H1 (cell line): ENCODE measurements at regions not wholly inside any gene's neighbourhood (a gene's known extent, or its start where the extent isn't known, plus 50 kb on each side); places are given as distances from the start of the nearest gene placed in this dataset.

Source experiments
- ASH2L ChIP-seq: fragments of 200-600, 300-600 bp; sonication (generic); IDR thresholded peaks from one replicate; pipeline ENCODE4 v1.7.1; 2017; ENCODE audit warnings: low read length
- BRCA1 ChIP-seq: IDR thresholded peaks from 2 replicates; pipeline ENCODE4 v1.6.1; 2012; ENCODE audit warnings: low read depth, low read length, improper control_type of control experiment
- EZH2 ChIP-seq: fragments of 200-600 bp; sonication (generic); IDR thresholded peaks from 2 replicates; pipeline ENCODE4 v1.7.1; 2012; ENCODE audit warnings: low read depth, mild to moderate bottlenecking, moderate library complexity, low read length, inconsistent platforms; ENCODE audit not compliant: severe bottlenecking
- FOSL1 ChIP-seq: IDR thresholded peaks from 2 replicates; pipeline ENCODE4 v1.6.1; 2011; ENCODE audit warnings: mild to moderate bottlenecking, low read depth, low read length, moderate library complexity; ENCODE audit not compliant: insufficient read depth
- HDAC2 ChIP-seq, 2 experiments: fragments of 300-600 bp in 1 of 2; sonication (generic) in 1 of 2; IDR thresholded peaks; 2 replicates each; pipeline ENCODE4 v1.6.1; 2011 to 2012; ENCODE audit warnings: low read depth in 2 of 2, low read length in 2 of 2, mild to moderate bottlenecking in 2 of 2, moderate library complexity in 2 of 2, borderline replicate concordance in 1 of 2, inconsistent platforms in 1 of 2
- JUND ChIP-seq: IDR thresholded peaks from 2 replicates; pipeline ENCODE4 v1.6.1; 2011; ENCODE audit warnings: mild to moderate bottlenecking, improper control_type of control experiment, low read length
- RAD21 ChIP-seq, 2 experiments: IDR thresholded peaks in 1 of 2; conservative IDR thresholded peaks in 1 of 2; 2 replicates each; pipeline ENCODE4 v1.6.1; 2011; ENCODE audit warnings: low read depth in 2 of 2, low read length in 2 of 2, improper control_type of control experiment in 1 of 2, inconsistent platforms in 1 of 2, mild to moderate bottlenecking in 1 of 2, moderate library complexity in 1 of 2
- RFX5 ChIP-seq: IDR thresholded peaks from 2 replicates; pipeline ENCODE4 v1.6.1; 2011; ENCODE audit warnings: low read depth, low read length, improper control_type of control experiment, borderline replicate concordance
- SP1 ChIP-seq: IDR thresholded peaks from 2 replicates; pipeline ENCODE4 v1.6.1; 2011; ENCODE audit warnings: low read depth, low read length
- TCF12 ChIP-seq: IDR thresholded peaks from 2 replicates; pipeline ENCODE4 v1.6.1; 2011; ENCODE audit warnings: low read depth, mild to moderate bottlenecking, low read length
- TF ChIP-seq, protein P1 (sequence below): IDR thresholded peaks from 2 replicates; pipeline ENCODE4 v1.6.1; 2011; ENCODE audit warnings: low read length, improper control_type of control experiment
- TF ChIP-seq, protein P2 (sequence below), 3 experiments: IDR thresholded peaks; 1 replicate in 2 of 3; 2 replicates in 1 of 3; pipeline versions ENCODE4 v1.5.1 to v1.6.1; 2011; ENCODE audit warnings: low read length in 3 of 3, mild to moderate bottlenecking in 3 of 3, inconsistent platforms in 2 of 3, low read depth in 1 of 3, moderate library complexity in 1 of 3; ENCODE audit not compliant: insufficient read depth in 1 of 3; ENCODE audit errors: control extremely low read depth in 1 of 3
- TF ChIP-seq, protein P3 (sequence below): IDR thresholded peaks from 2 replicates; pipeline ENCODE4 v1.6.1; 2012; ENCODE audit warnings: inconsistent platforms

DNA sequence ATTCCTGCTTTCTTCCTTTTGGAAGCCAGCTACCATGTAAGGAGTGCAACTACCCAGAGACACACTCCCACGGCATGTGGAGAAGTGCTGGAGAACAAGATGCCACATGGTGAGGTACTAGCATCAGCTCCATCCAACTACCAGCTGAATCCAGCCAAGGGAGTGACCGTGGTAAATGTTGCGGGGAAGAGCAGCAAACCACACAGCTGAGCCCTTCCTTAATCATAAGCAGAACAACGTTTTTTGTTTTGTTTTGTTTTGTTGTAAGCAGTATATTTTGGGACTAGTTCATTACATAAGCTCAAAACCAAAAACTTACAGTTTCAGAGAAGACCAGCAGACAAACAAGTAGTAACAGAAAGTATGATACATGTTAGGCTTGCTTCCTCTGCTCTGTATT lies 212.6 kb upstream of the ATP10A start:
- TF ChIP-seq, protein P1, sequence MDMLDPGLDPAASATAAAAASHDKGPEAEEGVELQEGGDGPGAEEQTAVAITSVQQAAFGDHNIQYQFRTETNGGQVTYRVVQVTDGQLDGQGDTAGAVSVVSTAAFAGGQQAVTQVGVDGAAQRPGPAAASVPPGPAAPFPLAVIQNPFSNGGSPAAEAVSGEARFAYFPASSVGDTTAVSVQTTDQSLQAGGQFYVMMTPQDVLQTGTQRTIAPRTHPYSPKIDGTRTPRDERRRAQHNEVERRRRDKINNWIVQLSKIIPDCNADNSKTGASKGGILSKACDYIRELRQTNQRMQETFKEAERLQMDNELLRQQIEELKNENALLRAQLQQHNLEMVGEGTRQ = no peak
- TF ChIP-seq EZH2 = no peak
- TF ChIP-seq, protein P2, sequence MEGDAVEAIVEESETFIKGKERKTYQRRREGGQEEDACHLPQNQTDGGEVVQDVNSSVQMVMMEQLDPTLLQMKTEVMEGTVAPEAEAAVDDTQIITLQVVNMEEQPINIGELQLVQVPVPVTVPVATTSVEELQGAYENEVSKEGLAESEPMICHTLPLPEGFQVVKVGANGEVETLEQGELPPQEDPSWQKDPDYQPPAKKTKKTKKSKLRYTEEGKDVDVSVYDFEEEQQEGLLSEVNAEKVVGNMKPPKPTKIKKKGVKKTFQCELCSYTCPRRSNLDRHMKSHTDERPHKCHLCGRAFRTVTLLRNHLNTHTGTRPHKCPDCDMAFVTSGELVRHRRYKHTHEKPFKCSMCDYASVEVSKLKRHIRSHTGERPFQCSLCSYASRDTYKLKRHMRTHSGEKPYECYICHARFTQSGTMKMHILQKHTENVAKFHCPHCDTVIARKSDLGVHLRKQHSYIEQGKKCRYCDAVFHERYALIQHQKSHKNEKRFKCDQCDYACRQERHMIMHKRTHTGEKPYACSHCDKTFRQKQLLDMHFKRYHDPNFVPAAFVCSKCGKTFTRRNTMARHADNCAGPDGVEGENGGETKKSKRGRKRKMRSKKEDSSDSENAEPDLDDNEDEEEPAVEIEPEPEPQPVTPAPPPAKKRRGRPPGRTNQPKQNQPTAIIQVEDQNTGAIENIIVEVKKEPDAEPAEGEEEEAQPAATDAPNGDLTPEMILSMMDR (IDR thresholded peaks at IDR 0.05; ENCODE audit: control extremely low read depth in 1 of 3, insufficient read depth in 1 of 3, low read depth in 1 of 3, low read length in 3 of 3) = no peak
- no peak for TF ChIP-seq HDAC2 (IDR thresholded peaks at IDR 0.05; ENCODE audit: borderline replicate concordance in 1 of 2, low read depth in 2 of 2, low read length in 2 of 2)
- no peak for TF ChIP-seq FOSL1
- TF ChIP-seq RFX5 = no peak
- no peak for TF ChIP-seq SP1
- no peak for TF ChIP-seq JUND
- no peak for TF ChIP-seq TCF12
- no peak for TF ChIP-seq ASH2L
- TF ChIP-seq RAD21 (IDR thresholded peaks at IDR 0.05 in 1 of 2, conservative IDR thresholded peaks at IDR 0.05 in 1 of 2; ENCODE audit: low read depth in 2 of 2, low read length in 2 of 2) = no peak
- TF ChIP-seq, protein P3, sequence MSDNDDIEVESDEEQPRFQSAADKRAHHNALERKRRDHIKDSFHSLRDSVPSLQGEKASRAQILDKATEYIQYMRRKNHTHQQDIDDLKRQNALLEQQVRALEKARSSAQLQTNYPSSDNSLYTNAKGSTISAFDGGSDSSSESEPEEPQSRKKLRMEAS = no peak
- no peak for TF ChIP-seq BRCA1
